Fibroblast of villous mesenchyme (primary cell): ENCODE measurements at regions not wholly inside any gene's neighbourhood (a gene's known extent, or its start where the extent isn't known, plus 50 kb on each side); places are given as distances from the start of the nearest gene placed in this dataset.
"Not testable (repeated sequence)": the region's sequence is repeated elsewhere in the genome, so short reads cannot be mapped to it uniquely, and the experiment has no call there.

Experiments
- DNase-seq: peaks from one replicate; pipeline ENCODE4 v3.0.0-alpha.2; 2010; ENCODE audit warnings: low read depth
- H3K4me3 ChIP-seq: 2 replicates; pipeline ENCODE4 v1.5.1; 2011; ENCODE audit warnings: low read depth, mild to moderate bottlenecking, low read length
- CTCF ChIP-seq: IDR thresholded peaks from 2 replicates; pipeline ENCODE4 v1.5.1; 2012; ENCODE audit warnings: low read depth, mild to moderate bottlenecking, low read length; ENCODE audit not compliant: insufficient read depth

GRCh38 chr9:90188656-90189055 lies 454.0 kb downstream of the DIRAS2 start:
- no peak overlapping the region for H3K4me3 ChIP-seq
- no peak for DNase-seq
- no peak for TF ChIP-seq CTCF

- no peak for DNase-seq
- H3K4me3 ChIP-seq = no peak overlapping the region
- no peak for TF ChIP-seq CTCF
Measured at GRCh38 chr9:90189306-90189705, 453.3 kb downstream of the DIRAS2 start.

GRCh38 chr9:90192465-90192864 lies 450.2 kb downstream of the DIRAS2 start:
- not testable (repeated sequence) for DNase-seq, H3K4me3 ChIP-seq

GRCh38 chr9:90198956-90199355 lies 443.7 kb downstream of the DIRAS2 start:
- no peak overlapping the region for H3K4me3 ChIP-seq
- no peak for TF ChIP-seq CTCF
- DNase-seq = no peak

- DNase-seq = no peak
- no peak overlapping the region for H3K4me3 ChIP-seq
- no peak for TF ChIP-seq CTCF
Measured at GRCh38 chr9:90201766-90202165, 440.9 kb downstream of the DIRAS2 start.

- no peak for TF ChIP-seq CTCF
- no peak for DNase-seq
- H3K4me3 ChIP-seq = no peak overlapping the region
Measured at GRCh38 chr9:90204128-90204831, 438.3 kb downstream of the DIRAS2 start.

GRCh38 chr9:90213045-90213444 lies 429.6 kb downstream of the DIRAS2 start:
- not testable (repeated sequence) for H3K4me3 ChIP-seq, DNase-seq

- no peak for DNase-seq
- H3K4me3 ChIP-seq = no peak overlapping the region
- TF ChIP-seq CTCF = peak; percentile 33
Measured at GRCh38 chr9:90219548-90220118, 423.0 kb downstream of the DIRAS2 start.

GRCh38 chr9:90221899-90222298 lies 420.7 kb downstream of the DIRAS2 start:
- H3K4me3 ChIP-seq, DNase-seq: not testable (repeated sequence)
